ENCODE measurements at regions not wholly inside any gene's neighbourhood (a gene's known extent, or its start where the extent isn't known, plus 50 kb on each side); places are given as distances from the start of the nearest gene placed in this dataset.
"Not testable (repeated sequence)": the region's sequence is repeated elsewhere in the genome, so short reads cannot be mapped to it uniquely, and the experiment has no call there.

DNA sequence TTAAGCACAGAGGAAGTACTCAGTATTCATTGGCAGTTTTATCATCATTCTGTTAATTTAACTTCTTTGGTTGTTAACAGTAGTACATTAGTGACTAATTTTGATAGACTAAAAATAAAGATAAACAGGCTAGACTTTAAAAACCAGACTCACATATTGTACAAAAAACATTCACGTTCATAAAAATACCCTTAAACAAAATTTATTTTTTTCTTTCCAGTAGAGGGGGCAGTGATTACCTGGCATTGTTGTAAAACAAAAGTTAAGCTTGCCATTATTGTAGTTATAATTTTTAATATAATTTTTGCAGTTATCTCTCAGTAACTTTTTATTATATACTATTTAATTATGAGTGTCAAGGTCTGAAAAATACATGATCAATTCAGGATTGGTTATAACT is 92.0 kb downstream of the MRPL57 start:
- not testable (repeated sequence) for H3K4me3 ChIP-seq (ENCODE audit: severe bottlenecking); H3K36me3 ChIP-seq (ENCODE audit: low read depth); H3K27me3 ChIP-seq (ENCODE audit: insufficient read depth, poor library complexity, severe bottlenecking); ATAC-seq (ENCODE audit: low read depth); DNase-seq (ENCODE audit: low spot score); H3K9me3 ChIP-seq (ENCODE audit: severe bottlenecking); H3K27ac ChIP-seq (ENCODE audit: poor library complexity, severe bottlenecking); H3K4me1 ChIP-seq (ENCODE audit: insufficient read depth, poor library complexity, severe bottlenecking)

GRCh38 chr13:21272439-21272838 is 96.0 kb downstream of the MRPL57 start:
- DNase-seq (ENCODE audit: low spot score); H3K4me3 ChIP-seq (ENCODE audit: severe bottlenecking); H3K36me3 ChIP-seq (ENCODE audit: low read depth); ATAC-seq (ENCODE audit: low read depth); H3K27me3 ChIP-seq (ENCODE audit: insufficient read depth, poor library complexity, severe bottlenecking); H3K9me3 ChIP-seq (ENCODE audit: severe bottlenecking); H3K4me1 ChIP-seq (ENCODE audit: insufficient read depth, poor library complexity, severe bottlenecking); H3K27ac ChIP-seq (ENCODE audit: poor library complexity, severe bottlenecking): not testable (repeated sequence)

GRCh38 chr13:21274457-21274856 is 98.0 kb downstream of the MRPL57 start:
- not testable (repeated sequence) for H3K4me1 ChIP-seq (ENCODE audit: insufficient read depth, poor library complexity, severe bottlenecking); H3K27ac ChIP-seq (ENCODE audit: poor library complexity, severe bottlenecking); H3K36me3 ChIP-seq (ENCODE audit: low read depth); DNase-seq (ENCODE audit: low spot score); ATAC-seq (ENCODE audit: low read depth); H3K9me3 ChIP-seq (ENCODE audit: severe bottlenecking); H3K4me3 ChIP-seq (ENCODE audit: severe bottlenecking); H3K27me3 ChIP-seq (ENCODE audit: insufficient read depth, poor library complexity, severe bottlenecking)

DNA sequence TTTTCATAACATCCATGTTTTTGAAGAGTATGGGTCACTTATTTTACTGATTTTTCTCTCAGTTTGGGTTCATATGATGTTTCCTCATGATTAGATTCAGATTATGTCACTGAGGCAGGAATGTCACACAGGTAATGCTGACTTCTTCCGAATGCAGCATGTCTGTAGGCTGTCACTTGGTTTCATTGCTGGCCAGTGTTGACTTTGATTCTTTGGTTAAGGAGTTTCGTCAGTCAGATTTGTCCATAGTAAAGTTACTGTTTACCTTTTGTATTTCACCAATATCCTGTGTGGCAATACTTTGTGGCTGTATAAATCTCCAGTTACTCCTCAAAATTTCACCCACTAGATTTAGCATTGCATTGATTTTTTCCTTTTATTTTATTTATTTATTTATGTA is 105.6 kb downstream of the MRPL57 start:
- Histone ChIP-seq H3K27ac (ENCODE audit: poor library complexity, severe bottlenecking) (no peak overlapping the region), H3K4me3 (ENCODE audit: severe bottlenecking) (no peak overlapping the region), H3K4me1 (ENCODE audit: insufficient read depth, poor library complexity, severe bottlenecking) (no peaks in the 10 kb centered on the region), H3K36me3 (ENCODE audit: low read depth) (no peaks in the 10 kb centered on the region), H3K27me3 (ENCODE audit: insufficient read depth, poor library complexity, severe bottlenecking) (no peaks in the 10 kb centered on the region), H3K9me3 (ENCODE audit: severe bottlenecking) (no peaks in the 10 kb centered on the region)
- no peak for ATAC-seq (ENCODE audit: low read depth)
- TF ChIP-seq, protein P1, sequence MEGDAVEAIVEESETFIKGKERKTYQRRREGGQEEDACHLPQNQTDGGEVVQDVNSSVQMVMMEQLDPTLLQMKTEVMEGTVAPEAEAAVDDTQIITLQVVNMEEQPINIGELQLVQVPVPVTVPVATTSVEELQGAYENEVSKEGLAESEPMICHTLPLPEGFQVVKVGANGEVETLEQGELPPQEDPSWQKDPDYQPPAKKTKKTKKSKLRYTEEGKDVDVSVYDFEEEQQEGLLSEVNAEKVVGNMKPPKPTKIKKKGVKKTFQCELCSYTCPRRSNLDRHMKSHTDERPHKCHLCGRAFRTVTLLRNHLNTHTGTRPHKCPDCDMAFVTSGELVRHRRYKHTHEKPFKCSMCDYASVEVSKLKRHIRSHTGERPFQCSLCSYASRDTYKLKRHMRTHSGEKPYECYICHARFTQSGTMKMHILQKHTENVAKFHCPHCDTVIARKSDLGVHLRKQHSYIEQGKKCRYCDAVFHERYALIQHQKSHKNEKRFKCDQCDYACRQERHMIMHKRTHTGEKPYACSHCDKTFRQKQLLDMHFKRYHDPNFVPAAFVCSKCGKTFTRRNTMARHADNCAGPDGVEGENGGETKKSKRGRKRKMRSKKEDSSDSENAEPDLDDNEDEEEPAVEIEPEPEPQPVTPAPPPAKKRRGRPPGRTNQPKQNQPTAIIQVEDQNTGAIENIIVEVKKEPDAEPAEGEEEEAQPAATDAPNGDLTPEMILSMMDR (IDR thresholded peaks at IDR 0.05; ENCODE audit: poor library complexity, severe bottlenecking) = no peak
- no peak for DNase-seq (ENCODE audit: low spot score)

DNA sequence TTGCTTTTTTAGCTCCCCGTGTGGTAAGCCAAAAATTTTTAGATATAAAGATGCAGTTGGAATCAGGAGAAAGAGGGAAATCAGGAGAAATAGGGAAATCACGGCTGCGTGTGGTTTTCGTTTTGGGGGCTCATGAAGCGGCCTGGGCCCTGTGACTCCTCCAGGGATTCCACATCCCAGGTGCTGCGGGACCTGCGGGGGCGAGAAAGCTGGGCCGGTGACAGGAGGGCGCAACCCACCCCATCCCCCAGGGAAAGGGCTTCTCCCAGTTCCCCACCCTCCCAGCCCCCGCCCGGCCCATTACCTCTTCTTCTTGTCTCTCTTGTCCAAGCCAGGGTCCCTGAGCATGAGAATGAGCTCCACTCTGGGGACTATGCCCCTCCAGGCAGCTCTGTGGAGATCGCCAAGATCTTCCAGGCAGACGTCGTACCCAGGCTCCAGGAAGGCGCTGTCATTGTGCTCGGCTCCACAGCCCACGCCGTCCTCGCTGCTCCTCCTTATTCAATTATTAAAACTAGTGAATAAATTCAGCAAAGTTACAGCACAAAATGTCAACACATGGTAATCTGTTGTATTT is 111.0 kb downstream of the MRPL57 start:
- no peaks in the 10 kb centered on the region for H3K36me3 ChIP-seq (ENCODE audit: low read depth)
- H3K27ac ChIP-seq (ENCODE audit: poor library complexity, severe bottlenecking) = no peak overlapping the region
- DNase-seq (ENCODE audit: low spot score) (no peak), ATAC-seq (ENCODE audit: low read depth) (no peak)
- H3K9me3 ChIP-seq (ENCODE audit: severe bottlenecking) = no peaks in the 10 kb centered on the region
- TF ChIP-seq, protein P1 (IDR thresholded peaks at IDR 0.05; ENCODE audit: poor library complexity, severe bottlenecking) = no peak
- no peaks in the 10 kb centered on the region for H3K4me1 ChIP-seq (ENCODE audit: insufficient read depth, poor library complexity, severe bottlenecking)
- H3K27me3 ChIP-seq (ENCODE audit: insufficient read depth, poor library complexity, severe bottlenecking) = no peaks in the 10 kb centered on the region
- H3K4me3 ChIP-seq (ENCODE audit: severe bottlenecking) = no peak overlapping the region

GRCh38 chr13:21289475-21289874 is 113.0 kb downstream of the MRPL57 start:
- Histone ChIP-seq H3K9me3 (ENCODE audit: severe bottlenecking) (no peaks in the 10 kb centered on the region), H3K36me3 (ENCODE audit: low read depth) (no peaks in the 10 kb centered on the region), H3K4me1 (ENCODE audit: insufficient read depth, poor library complexity, severe bottlenecking) (no peaks in the 10 kb centered on the region), H3K27ac (ENCODE audit: poor library complexity, severe bottlenecking) (no peak overlapping the region), H3K27me3 (ENCODE audit: insufficient read depth, poor library complexity, severe bottlenecking) (no peaks in the 10 kb centered on the region), H3K4me3 (ENCODE audit: severe bottlenecking) (no peak overlapping the region)
- no peak for DNase-seq (ENCODE audit: low spot score)
- ATAC-seq (ENCODE audit: low read depth) = no peak
- TF ChIP-seq, protein P1 (IDR thresholded peaks at IDR 0.05; ENCODE audit: poor library complexity, severe bottlenecking) = no peak

DNA sequence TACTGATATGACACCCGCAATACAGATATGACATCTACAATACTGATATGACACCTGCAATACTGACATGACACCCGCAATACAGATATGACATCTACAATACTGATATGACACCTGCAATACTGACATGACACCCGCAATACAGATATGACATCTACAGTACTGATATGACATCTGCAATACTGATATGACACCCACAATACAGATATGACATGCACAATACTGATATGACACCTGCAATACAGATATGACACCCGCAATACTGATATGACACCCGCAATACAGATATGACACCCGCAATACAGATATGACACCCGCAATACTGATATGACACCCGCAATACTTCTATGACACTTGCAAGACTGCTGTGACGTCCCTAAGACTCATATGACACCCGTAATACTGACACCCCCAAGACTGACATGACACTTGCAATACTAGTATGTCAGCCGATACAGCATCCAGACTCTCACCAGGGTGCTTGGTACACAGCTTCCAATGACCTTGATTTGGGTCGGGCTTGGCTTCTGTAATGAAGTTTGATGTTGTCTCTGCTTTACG is 114.1 kb downstream of the MRPL57 start:
- not testable (repeated sequence) for H3K27me3 ChIP-seq (ENCODE audit: insufficient read depth, poor library complexity, severe bottlenecking); H3K27ac ChIP-seq (ENCODE audit: poor library complexity, severe bottlenecking); DNase-seq (ENCODE audit: low spot score); ATAC-seq (ENCODE audit: low read depth); H3K4me1 ChIP-seq (ENCODE audit: insufficient read depth, poor library complexity, severe bottlenecking); H3K36me3 ChIP-seq (ENCODE audit: low read depth); H3K4me3 ChIP-seq (ENCODE audit: severe bottlenecking); H3K9me3 ChIP-seq (ENCODE audit: severe bottlenecking)
